Liver (tissue), 3 donors: ENCODE measurements at regions not wholly inside any gene's neighbourhood (a gene's known extent, or its start where the extent isn't known, plus 50 kb on each side); places are given as distances from the start of the nearest gene placed in this dataset.

Source experiments
- GABPA ChIP-seq, 2 donors: IDR thresholded peaks in 1 of 2; conservative IDR thresholded peaks in 1 of 2; 2 replicates each; pipeline ENCODE4 v1.6.1; 2016; ENCODE audit warnings: antibody characterized with exemption in 2 of 2, mild to moderate bottlenecking in 1 of 2, moderate library complexity in 1 of 2
- RAD21 ChIP-seq, 2 donors: IDR thresholded peaks; 2 replicates each; pipeline ENCODE4 v1.6.1; 2016; ENCODE audit warnings: antibody characterized with exemption in 2 of 2, mild to moderate bottlenecking in 2 of 2
- TF ChIP-seq, protein P1 (sequence below): fragments of 150-350 bp; IDR thresholded peaks from 2 replicates; pipeline ENCODE4 v1.5.1; 2017; ENCODE audit warnings: improper control_type of control experiment, low read depth, low read length; ENCODE audit not compliant: missing input control
- donor health status: healthy.
- donor health status: healthy.

DNA sequence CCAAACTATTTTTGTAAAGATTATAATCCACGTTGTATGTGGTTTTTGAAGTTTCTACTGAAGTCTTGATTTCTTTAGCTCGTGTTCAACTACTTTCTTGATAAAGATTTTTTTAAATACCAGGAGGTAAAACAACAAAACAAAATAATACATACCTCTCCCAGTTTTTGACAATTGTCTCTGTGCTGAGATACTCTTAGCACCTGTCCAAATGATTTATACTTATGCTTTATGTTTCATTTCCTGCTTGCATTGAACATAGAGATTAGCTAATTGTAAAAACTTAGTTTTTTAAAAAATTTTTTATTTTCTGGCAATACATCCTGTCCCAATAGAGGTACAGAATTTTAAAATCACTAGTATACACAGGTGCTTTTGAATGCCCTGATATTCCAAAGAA lies 506.9 kb upstream of the ADGRB3 start:
- TF ChIP-seq, protein P1, sequence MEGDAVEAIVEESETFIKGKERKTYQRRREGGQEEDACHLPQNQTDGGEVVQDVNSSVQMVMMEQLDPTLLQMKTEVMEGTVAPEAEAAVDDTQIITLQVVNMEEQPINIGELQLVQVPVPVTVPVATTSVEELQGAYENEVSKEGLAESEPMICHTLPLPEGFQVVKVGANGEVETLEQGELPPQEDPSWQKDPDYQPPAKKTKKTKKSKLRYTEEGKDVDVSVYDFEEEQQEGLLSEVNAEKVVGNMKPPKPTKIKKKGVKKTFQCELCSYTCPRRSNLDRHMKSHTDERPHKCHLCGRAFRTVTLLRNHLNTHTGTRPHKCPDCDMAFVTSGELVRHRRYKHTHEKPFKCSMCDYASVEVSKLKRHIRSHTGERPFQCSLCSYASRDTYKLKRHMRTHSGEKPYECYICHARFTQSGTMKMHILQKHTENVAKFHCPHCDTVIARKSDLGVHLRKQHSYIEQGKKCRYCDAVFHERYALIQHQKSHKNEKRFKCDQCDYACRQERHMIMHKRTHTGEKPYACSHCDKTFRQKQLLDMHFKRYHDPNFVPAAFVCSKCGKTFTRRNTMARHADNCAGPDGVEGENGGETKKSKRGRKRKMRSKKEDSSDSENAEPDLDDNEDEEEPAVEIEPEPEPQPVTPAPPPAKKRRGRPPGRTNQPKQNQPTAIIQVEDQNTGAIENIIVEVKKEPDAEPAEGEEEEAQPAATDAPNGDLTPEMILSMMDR = no peak
- TF ChIP-seq RAD21 (IDR thresholded peaks at IDR 0.05) = no peak
- no peak for TF ChIP-seq GABPA (IDR thresholded peaks at IDR 0.05 in 1 of 2, conservative IDR thresholded peaks at IDR 0.05 in 1 of 2)
